22Rv1 (cell line): ENCODE measurements at regions not wholly inside any gene's neighbourhood (a gene's known extent, or its start where the extent isn't known, plus 50 kb on each side); places are given as distances from the start of the nearest gene placed in this dataset.

Experiments
- CTCF ChIP-seq: fragments of 450-650 bp; IDR thresholded peaks from 2 replicates; pipeline ENCODE4 v1.5.1; 2017; ENCODE audit warnings: mild to moderate bottlenecking
- ZFX ChIP-seq: fragments of 450-650 bp; IDR thresholded peaks from 2 replicates; pipeline ENCODE4 v1.6.1; 2017; ENCODE audit warnings: antibody characterized with exemption, borderline replicate concordance

GRCh38 chr19:29010276-29010675 is 202.7 kb downstream of the UQCRFS1 start:
- TF ChIP-seq CTCF (no peak), ZFX (no peak)
